ENCODE measurements at regions not wholly inside any gene's neighbourhood (a gene's known extent, or its start where the extent isn't known, plus 50 kb on each side); places are given as distances from the start of the nearest gene placed in this dataset.

DNA sequence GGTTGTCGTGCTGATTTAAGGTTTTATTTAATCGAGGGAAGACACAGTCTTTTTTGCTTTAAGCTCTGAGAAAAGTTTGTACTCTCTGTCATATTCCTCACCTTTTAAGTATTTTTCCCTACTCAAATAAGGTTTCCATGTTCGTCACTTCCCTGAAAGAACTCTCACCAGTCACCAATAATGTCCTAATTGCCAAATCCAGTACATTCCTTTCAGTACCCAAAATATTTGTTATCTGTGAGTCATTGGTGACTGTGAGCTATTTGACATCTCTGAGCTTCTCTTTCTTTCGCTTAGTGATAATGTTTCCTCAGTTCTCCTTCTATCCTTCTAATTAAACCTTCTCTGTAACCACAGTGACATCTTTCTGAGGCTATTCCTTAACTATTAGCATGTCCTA is 874.2 kb upstream of the ADGRL2 start (continued):
- TF ChIP-seq RBBP5 (IDR thresholded peaks at IDR 0.05; ENCODE audit: borderline replicate concordance, low read depth, low read length) (no peak), RFX5 (IDR thresholded peaks at IDR 0.05; ENCODE audit: borderline replicate concordance, low read depth, low read length) (no peak), SP4 (IDR thresholded peaks at IDR 0.05; ENCODE audit: low read length) (no peak), CEBPB (IDR thresholded peaks at IDR 0.05; ENCODE audit: low read depth, low read length) (no peak), POU5F1 (IDR thresholded peaks at IDR 0.05; ENCODE audit: low read depth, low read length) (no peak), RNF2 (IDR thresholded peaks at IDR 0.05; ENCODE audit: borderline replicate concordance, low read depth, low read length, missing control alignments, poor library complexity, severe bottlenecking) (no peak), ZNF274 (IDR thresholded peaks at IDR 0.05; ENCODE audit: borderline replicate concordance, extremely low read depth, low read length) (no peak), SUZ12 (IDR thresholded peaks at IDR 0.05; ENCODE audit: low read length) (no peak), ASH2L (IDR thresholded peaks at IDR 0.05; ENCODE audit: low read length) (no peak)

Measured in H1 (cell line).